Keratinocyte (primary cell): ENCODE measurements at regions not wholly inside any gene's neighbourhood (a gene's known extent, or its start where the extent isn't known, plus 50 kb on each side); places are given as distances from the start of the nearest gene placed in this dataset.

Experiments used
- EZH2 ChIP-seq: IDR thresholded peaks from one replicate; pipeline ENCODE4 v1.6.1; 2012; ENCODE audit warnings: inconsistent platforms, mild to moderate bottlenecking, low read length, moderate library complexity
- TF ChIP-seq, protein P1 (sequence below), 3 experiments: IDR thresholded peaks in 1 of 3; conservative IDR thresholded peaks in 1 of 3; optimal IDR thresholded peaks in 1 of 3; 2 replicates in 2 of 3; 3 replicates in 1 of 3; pipeline versions ENCODE3 to v1.5.1; 2011; ENCODE audit warnings: low read length in 3 of 3, mild to moderate bottlenecking in 3 of 3, moderate library complexity in 2 of 3, control low read depth in 1 of 3, inconsistent platforms in 1 of 3; ENCODE audit not compliant: insufficient read depth in 2 of 3; ENCODE audit errors: extremely low read depth in 1 of 3

DNA sequence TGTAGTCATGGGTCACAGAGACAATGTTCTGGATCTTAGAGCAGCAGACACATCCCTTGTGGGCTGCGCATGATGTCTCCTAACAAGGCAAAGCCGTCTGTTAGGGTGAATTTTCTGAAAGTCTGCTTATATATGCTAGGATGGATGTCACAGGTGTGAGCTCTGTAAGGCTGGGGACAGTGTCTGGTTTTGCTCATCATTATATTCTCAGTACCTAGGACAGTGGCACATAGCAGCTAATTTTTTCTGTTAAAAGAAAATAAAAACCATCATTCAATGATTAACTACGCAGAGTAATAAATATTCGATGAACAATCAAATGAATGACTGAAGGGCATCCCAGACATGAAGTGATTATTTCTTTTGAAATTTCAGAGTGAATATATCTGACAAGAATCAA lies 52.9 kb upstream of the FAM169A start:
- TF ChIP-seq, protein P1, sequence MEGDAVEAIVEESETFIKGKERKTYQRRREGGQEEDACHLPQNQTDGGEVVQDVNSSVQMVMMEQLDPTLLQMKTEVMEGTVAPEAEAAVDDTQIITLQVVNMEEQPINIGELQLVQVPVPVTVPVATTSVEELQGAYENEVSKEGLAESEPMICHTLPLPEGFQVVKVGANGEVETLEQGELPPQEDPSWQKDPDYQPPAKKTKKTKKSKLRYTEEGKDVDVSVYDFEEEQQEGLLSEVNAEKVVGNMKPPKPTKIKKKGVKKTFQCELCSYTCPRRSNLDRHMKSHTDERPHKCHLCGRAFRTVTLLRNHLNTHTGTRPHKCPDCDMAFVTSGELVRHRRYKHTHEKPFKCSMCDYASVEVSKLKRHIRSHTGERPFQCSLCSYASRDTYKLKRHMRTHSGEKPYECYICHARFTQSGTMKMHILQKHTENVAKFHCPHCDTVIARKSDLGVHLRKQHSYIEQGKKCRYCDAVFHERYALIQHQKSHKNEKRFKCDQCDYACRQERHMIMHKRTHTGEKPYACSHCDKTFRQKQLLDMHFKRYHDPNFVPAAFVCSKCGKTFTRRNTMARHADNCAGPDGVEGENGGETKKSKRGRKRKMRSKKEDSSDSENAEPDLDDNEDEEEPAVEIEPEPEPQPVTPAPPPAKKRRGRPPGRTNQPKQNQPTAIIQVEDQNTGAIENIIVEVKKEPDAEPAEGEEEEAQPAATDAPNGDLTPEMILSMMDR (optimal IDR thresholded peaks at IDR 0.05 in 1 of 3, IDR thresholded peaks at IDR 0.05 in 1 of 3, conservative IDR thresholded peaks at IDR 0.05 in 1 of 3; ENCODE audit: extremely low read depth in 1 of 3, insufficient read depth in 2 of 3, low read length in 3 of 3), result no peak
- TF ChIP-seq EZH2, result no peak
